GM12891 (cell line): ENCODE measurements at regions not wholly inside any gene's neighbourhood (a gene's known extent, or its start where the extent isn't known, plus 50 kb on each side); places are given as distances from the start of the nearest gene placed in this dataset.

ENCODE experiments used
- POLR2A ChIP-seq: IDR thresholded peaks from 2 replicates; pipeline ENCODE4 v1.6.1; 2011; ENCODE audit warnings: low read depth, low read length, control low read depth
- POLR2AphosphoS5 ChIP-seq: IDR thresholded peaks from 2 replicates; pipeline ENCODE4 v1.6.1; 2011; ENCODE audit warnings: low read depth, low read length, control low read depth
- SPI1 ChIP-seq: IDR thresholded peaks from 2 replicates; pipeline ENCODE4 v1.6.1; 2011; ENCODE audit warnings: low read depth, low read length, control low read depth

DNA sequence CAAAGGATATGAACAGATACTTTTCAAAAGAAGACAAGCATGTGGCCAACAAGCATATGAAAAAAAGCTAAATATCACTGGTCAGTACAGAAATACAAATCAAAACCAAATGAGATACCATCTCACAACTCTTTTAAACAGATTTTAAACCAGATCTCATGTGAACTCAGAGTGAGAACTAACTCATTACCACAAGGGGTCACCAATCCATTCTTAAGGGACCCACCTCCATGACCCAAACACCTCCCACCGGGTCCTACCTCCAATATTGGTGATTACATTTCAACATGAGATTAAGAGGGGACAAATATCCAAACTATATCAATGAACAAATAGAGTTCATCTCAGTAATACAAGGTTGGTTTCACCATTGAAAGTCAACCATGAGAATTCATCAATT lies 319.8 kb upstream of the GULP1 start:
- TF ChIP-seq POLR2A (no peak), POLR2AphosphoS5 (no peak), SPI1 (no peak)
